ENCODE measurements at regions not wholly inside any gene's neighbourhood (a gene's known extent, or its start where the extent isn't known, plus 50 kb on each side); places are given as distances from the start of the nearest gene placed in this dataset.
A peak's percentile ranks its signal among the peaks of the same experiment; 100 is the strongest.

GRCh38 chr14:56900726-56901125, 90.4 kb upstream of the OTX2 start:
- no peak for DNase-seq

- no peak for DNase-seq
These were observed 89.5 kb upstream of the OTX2 start for GRCh38 chr14:56899829-56900228.

GRCh38 chr14:56896922-56897321, 86.6 kb upstream of the OTX2 start:
- no peak for DNase-seq

GRCh38 chr14:56896231-56896630, 86.0 kb upstream of the OTX2 start:
- no peak for DNase-seq

GRCh38 chr14:56895154-56895553, 84.9 kb upstream of the OTX2 start:
- DNase-seq: no peak

GRCh38 chr14:56894591-56894991, 84.3 kb upstream of the OTX2 start:
- DNase-seq: no peak

GRCh38 chr14:56892959-56893358, 82.7 kb upstream of the OTX2 start:
- no peak for DNase-seq

- DNase-seq: no peak
These were observed 80.9 kb upstream of the OTX2 start for GRCh38 chr14:56891226-56891625.

- DNase-seq: no peak
These were observed 79.4 kb upstream of the OTX2 start for GRCh38 chr14:56889705-56890104.

- DNase-seq: no peak
These were observed 78.0 kb upstream of the OTX2 start for GRCh38 chr14:56888274-56888673.

- DNase-seq: no peak
These were observed 76.9 kb upstream of the OTX2 start for GRCh38 chr14:56887216-56887615.

GRCh38 chr14:56886471-56887062, 76.3 kb upstream of the OTX2 start:
- no peak for DNase-seq

GRCh38 chr14:56885825-56886224, 75.5 kb upstream of the OTX2 start:
- no peak for DNase-seq

GRCh38 chr14:56884617-56885016, 74.3 kb upstream of the OTX2 start:
- DNase-seq: no peak

- DNase-seq: no peak
These were observed 70.9 kb upstream of the OTX2 start for GRCh38 chr14:56881181-56881580.

- no peak for DNase-seq
These were observed 68.5 kb upstream of the OTX2 start for GRCh38 chr14:56878766-56879165.

GRCh38 chr14:56875104-56875675, 64.9 kb upstream of the OTX2 start:
- no peak for DNase-seq

- DNase-seq: peak; percentile 40 to 48
These were observed 64.1 kb upstream of the OTX2 start for GRCh38 chr14:56874375-56874774.

- no peak for DNase-seq
These were observed 60.1 kb upstream of the OTX2 start for GRCh38 chr14:56870336-56870735.

- no peak for DNase-seq
These were observed 58.4 kb upstream of the OTX2 start for GRCh38 chr14:56868660-56869059.

GRCh38 chr14:56862836-56863235, 52.6 kb upstream of the OTX2 start:
- no peak for DNase-seq

- DNase-seq: no peak
These were observed 50.2 kb upstream of the OTX2 start for GRCh38 chr14:56860441-56860840.

All from SHP77 (cell line).